Naive thymus-derived CD4-positive, alpha-beta T cell (primary cell): ENCODE measurements at regions not wholly inside any gene's neighbourhood (a gene's known extent, or its start where the extent isn't known, plus 50 kb on each side); places are given as distances from the start of the nearest gene placed in this dataset.

Source experiments
- ATAC-seq: fragments of 150-1000 bp; cut with Tn5 transposase; 2 replicates; pipeline ENCODE4 v1.10.0; 2021; ENCODE audit warnings: mild to moderate bottlenecking, moderate library complexity
- CTCF ChIA-PET: fragments of 350-600 bp; sonication (Branson Sonifier 250); formaldehyde crosslinking; loops from one replicate; lab custom pipeline; 2021; ENCODE audit warnings: antibody characterized with exemption; lab: Charles Lee
- POLR2A ChIA-PET: fragments of 350-600 bp; sonication (Branson Sonifier 250); formaldehyde crosslinking; loops from one replicate; lab custom pipeline; 2021; ENCODE audit warnings: antibody characterized with exemption, inconsistent platforms; lab: Charles Lee
- DNase-seq, 9 donors: peaks; one replicate each; pipeline versions ENCODE4 v3.0.0 to v3.0.0-alpha.2; 2020 to 2022; ENCODE audit warnings: mixed read lengths in 1 of 9
- H3K27ac ChIP-seq: one replicate; pipeline ENCODE4 v1.7.0; 2013; ENCODE audit warnings: mild to moderate bottlenecking, low read depth, low read length, moderate library complexity
- H3K27me3 ChIP-seq, 2 donors: one replicate each; pipeline ENCODE4 v1.7.0; 2013; ENCODE audit warnings: low read length in 2 of 2, mild to moderate bottlenecking in 2 of 2, moderate library complexity in 2 of 2; ENCODE audit not compliant: control insufficient read depth in 2 of 2, insufficient read depth in 2 of 2
- H3K36me3 ChIP-seq, 3 experiments: 1 replicate in 2 of 3; 2 replicates in 1 of 3; pipeline ENCODE4 v1.7.0; 2013; ENCODE audit warnings: low read length in 3 of 3, mild to moderate bottlenecking in 3 of 3, moderate library complexity in 1 of 3; ENCODE audit not compliant: insufficient read depth in 3 of 3, control insufficient read depth in 2 of 3
- H3K4me1 ChIP-seq, 2 donors: one replicate each; pipeline ENCODE4 v1.7.0; 2013; ENCODE audit warnings: low read length in 2 of 2, mild to moderate bottlenecking in 2 of 2, moderate library complexity in 1 of 2; ENCODE audit not compliant: control insufficient read depth in 2 of 2, insufficient read depth in 2 of 2
- H3K4me3 ChIP-seq: 2 replicates; pipeline ENCODE4 v1.7.0; 2013; ENCODE audit warnings: mild to moderate bottlenecking, low read length
- H3K9me3 ChIP-seq, 3 experiments: 1 replicate in 2 of 3; 2 replicates in 1 of 3; pipeline ENCODE4 v1.7.0; 2013; ENCODE audit warnings: low read length in 3 of 3; ENCODE audit not compliant: control insufficient read depth in 2 of 3
- H3K27ac Mint-ChIP-seq, 9 donors: one replicate each; pipeline ENCODE4 v1.8.0; 2020 to 2022; ENCODE audit warnings: mixed read lengths in 9 of 9, mild to moderate bottlenecking in 8 of 9, moderate library complexity in 5 of 9, inconsistent platforms in 2 of 9
- H3K27me3 Mint-ChIP-seq, 5 donors: one replicate each; pipeline ENCODE4 v1.8.0; 2021 to 2022; ENCODE audit warnings: mixed read lengths in 5 of 5, mild to moderate bottlenecking in 1 of 5
- H3K36me3 Mint-ChIP-seq, 5 donors: one replicate each; pipeline ENCODE4 v1.8.0; 2020 to 2022; ENCODE audit warnings: mixed read lengths in 5 of 5, mild to moderate bottlenecking in 3 of 5, inconsistent platforms in 1 of 5
- H3K4me1 Mint-ChIP-seq, 7 donors: one replicate each; pipeline ENCODE4 v1.8.0; 2020 to 2022; ENCODE audit warnings: mixed read lengths in 7 of 7, mild to moderate bottlenecking in 3 of 7, inconsistent platforms in 1 of 7
- H3K4me3 Mint-ChIP-seq, 10 donors: one replicate each; pipeline ENCODE4 v1.8.0; 2020 to 2022; ENCODE audit warnings: mild to moderate bottlenecking in 10 of 10, mixed read lengths in 10 of 10, moderate library complexity in 6 of 10, inconsistent platforms in 2 of 10
- H3K9me3 Mint-ChIP-seq, 11 donors: one replicate each; pipeline ENCODE4 v1.8.0; 2020 to 2022; ENCODE audit warnings: mixed read lengths in 11 of 11, mild to moderate bottlenecking in 4 of 11, inconsistent platforms in 1 of 11, moderate library complexity in 1 of 11
- intact Hi-C, 2 donors: fragments of 100-400 bp; cut with micrococcal nuclease; formaldehyde crosslinking; loops; one replicate each; pipeline ENCODE4 v1.15.1; 2023

DNA sequence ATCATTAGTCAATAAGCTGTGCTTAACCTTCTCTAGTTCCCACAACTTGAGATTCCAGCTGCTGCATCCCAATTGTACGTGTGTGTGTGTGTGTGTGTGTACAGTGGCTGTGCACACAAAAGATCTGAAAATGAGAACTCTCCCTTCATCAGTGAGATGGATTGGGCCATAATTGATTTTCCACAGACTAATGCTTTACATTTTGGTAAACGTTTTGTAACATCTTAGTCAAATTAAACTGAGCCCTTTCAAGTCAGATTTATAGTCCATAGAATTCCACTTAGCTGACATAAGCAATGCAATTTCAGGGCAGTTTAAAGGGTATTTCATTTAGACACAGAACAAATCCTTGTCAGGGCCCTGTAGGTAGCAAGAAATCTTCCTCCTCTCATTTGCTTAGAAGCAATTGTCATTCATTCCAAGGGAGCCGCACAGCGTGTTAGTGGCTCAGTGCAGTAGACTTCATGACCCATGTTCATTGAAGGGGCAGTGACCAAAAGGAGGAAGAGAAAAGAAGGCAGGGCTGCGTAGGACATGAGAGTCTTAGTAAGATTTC, 1123.5 kb upstream of the AUTS2 start:
- Histone ChIP-seq H3K4me3 (no peak overlapping the region), H3K9me3 (peaks cover 0 to 8% (median 0%) of the 10 kb centered on the region in 3 experiments), H3K4me1 (no peaks in the 10 kb centered on the region), H3K27me3 (no peaks in the 10 kb centered on the region), H3K36me3 (no peaks in the 10 kb centered on the region), H3K27ac (no peak overlapping the region)
- Mint-ChIP-seq H3K27ac (no peak overlapping the region), H3K4me3 (no peak overlapping the region), H3K36me3 (no peaks in the 10 kb centered on the region), H3K27me3 (no peaks in the 10 kb centered on the region), H3K9me3 (peaks cover 5 to 35% (median 17%) of the 10 kb centered on the region in 11 donors), H3K4me1 (no peaks in the 10 kb centered on the region)
- intact Hi-C loops, result no loop called here
- ATAC-seq (no peak), DNase-seq (no peak)
- CTCF ChIA-PET, result no interaction called here
- POLR2A ChIA-PET, result no interaction called here

DNA sequence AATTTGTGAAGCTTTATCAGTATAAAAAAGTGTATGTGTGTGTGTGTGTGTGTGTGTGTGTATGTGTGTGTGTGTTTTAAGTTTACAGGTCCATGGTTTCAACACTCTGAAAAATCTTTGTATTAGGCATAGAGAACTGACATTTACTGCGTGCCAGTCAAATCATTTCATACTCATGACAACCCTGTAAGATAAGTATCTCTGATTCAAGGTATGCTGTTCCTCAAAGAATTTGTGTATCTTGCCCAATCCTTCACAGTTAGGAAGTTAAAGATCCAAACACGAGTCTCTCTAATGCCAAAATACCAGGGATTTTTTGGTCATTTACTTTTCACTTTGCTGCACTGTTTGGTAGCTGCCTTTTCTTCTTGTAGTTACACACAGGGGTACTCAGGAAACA, 1121.3 kb upstream of the AUTS2 start:
- Histone ChIP-seq H3K4me1 (no peaks in the 10 kb centered on the region), H3K36me3 (no peaks in the 10 kb centered on the region), H3K9me3 (peaks cover 0 to 8% (median 0%) of the 10 kb centered on the region in 3 experiments), H3K27ac (no peak overlapping the region), H3K4me3 (no peak overlapping the region), H3K27me3 (no peaks in the 10 kb centered on the region)
- no peak overlapping the region for H3K4me3 Mint-ChIP-seq
- H3K27ac Mint-ChIP-seq, result no peak overlapping the region
- intact Hi-C loops, result no loop called here
- ChIA-PET POLR2A (no interaction called here), CTCF (no interaction called here)
- no peaks in the 10 kb centered on the region for H3K4me1 Mint-ChIP-seq
- H3K27me3 Mint-ChIP-seq, result no peaks in the 10 kb centered on the region
- peaks cover 5 to 34% (median 14%) of the 10 kb centered on the region in 11 donors for H3K9me3 Mint-ChIP-seq
- DNase-seq (no peak), ATAC-seq (no peak)
- no peaks in the 10 kb centered on the region for H3K36me3 Mint-ChIP-seq

DNA sequence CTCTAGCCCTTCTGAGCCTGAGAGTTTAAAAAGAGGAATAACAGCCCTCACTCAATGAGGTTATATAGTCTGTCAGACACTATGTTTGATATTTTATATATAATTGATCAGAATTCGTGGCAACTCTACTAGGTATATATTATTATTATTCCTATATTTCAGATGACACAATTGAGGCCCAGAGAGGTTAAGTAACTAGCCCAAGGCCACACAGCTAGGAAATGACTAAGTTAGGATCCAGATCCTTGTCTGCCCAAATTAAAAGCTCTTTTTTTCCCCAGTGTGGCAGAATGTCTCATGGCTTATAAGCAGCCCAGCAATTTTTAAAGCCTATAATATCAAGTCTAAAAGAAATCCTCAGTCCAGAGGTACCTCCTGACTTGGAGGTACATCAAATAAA, 1119.9 kb upstream of the AUTS2 start:
- Mint-ChIP-seq H3K36me3 (peaks cover 0 to 3% (median 0%) of the 10 kb centered on the region in 5 donors), H3K27ac (no peak overlapping the region), H3K27me3 (no peaks in the 10 kb centered on the region), H3K4me1 (no peaks in the 10 kb centered on the region), H3K4me3 (no peak overlapping the region), H3K9me3 (peaks cover 0 to 29% (median 14%) of the 10 kb centered on the region in 11 donors)
- Histone ChIP-seq H3K27me3 (no peaks in the 10 kb centered on the region), H3K36me3 (no peaks in the 10 kb centered on the region), H3K4me3 (no peak overlapping the region), H3K9me3 (peaks cover 0 to 8% (median 0%) of the 10 kb centered on the region in 3 experiments), H3K27ac (no peak overlapping the region), H3K4me1 (no peaks in the 10 kb centered on the region)
- CTCF ChIA-PET, result no interaction called here
- ATAC-seq (no peak), DNase-seq (no peak)
- POLR2A ChIA-PET, result no interaction called here
- intact Hi-C loops, result no loop called here

DNA sequence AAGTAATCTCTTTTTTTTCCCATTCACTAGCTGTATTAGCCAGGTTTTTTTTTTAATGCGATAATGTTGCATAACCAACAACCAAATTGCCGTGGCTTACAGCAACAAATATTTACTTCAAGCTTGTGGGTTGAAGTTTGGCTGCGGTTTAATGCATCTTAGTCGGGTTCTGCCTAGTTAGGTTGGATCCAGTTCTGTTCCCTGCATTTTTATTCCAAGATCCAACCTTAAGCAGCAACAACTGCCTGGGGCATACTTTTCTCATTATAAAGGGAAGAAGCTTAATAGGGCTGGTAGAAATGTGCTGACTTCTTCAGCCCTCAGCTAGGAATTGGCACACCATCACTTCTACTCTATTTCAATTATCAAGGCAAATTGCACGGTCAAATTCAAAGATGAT, 1115.5 kb upstream of the AUTS2 start:
- Mint-ChIP-seq H3K4me3 (no peak overlapping the region), H3K36me3 (peaks cover 0 to 4% (median 0%) of the 10 kb centered on the region in 5 donors), H3K9me3 (peaks cover 0 to 27% (median 14%) of the 10 kb centered on the region in 11 donors), H3K27me3 (no peaks in the 10 kb centered on the region), H3K4me1 (peaks cover 0 to 4% (median 0%) of the 10 kb centered on the region in 7 donors), H3K27ac (no peak overlapping the region)
- ATAC-seq (no peak), DNase-seq (no peak)
- H3K9me3 ChIP-seq, result no peaks in the 10 kb centered on the region
- H3K4me1 ChIP-seq, result no peaks in the 10 kb centered on the region
- H3K27ac ChIP-seq, result no peak overlapping the region
- no peaks in the 10 kb centered on the region for H3K36me3 ChIP-seq
- no peak overlapping the region for H3K4me3 ChIP-seq
- intact Hi-C loops, result no loop called here
- ChIA-PET CTCF (no interaction called here), POLR2A (no interaction called here)
- H3K27me3 ChIP-seq, result no peaks in the 10 kb centered on the region

GRCh38 chr7:68484731-68485130, 1113.5 kb upstream of the AUTS2 start:
- H3K27me3 ChIP-seq, result no peaks in the 10 kb centered on the region
- H3K4me3 Mint-ChIP-seq, result no peak overlapping the region
- no peak for DNase-seq
- H3K27ac Mint-ChIP-seq, result no peak overlapping the region
- no peaks in the 10 kb centered on the region for H3K9me3 ChIP-seq
- no peak overlapping the region for H3K4me3 ChIP-seq
- peaks cover 0 to 4% (median 0%) of the 10 kb centered on the region in 5 donors for H3K36me3 Mint-ChIP-seq
- H3K9me3 Mint-ChIP-seq, result peaks cover 0 to 37% (median 18%) of the 10 kb centered on the region in 11 donors
- H3K27me3 Mint-ChIP-seq, result no peaks in the 10 kb centered on the region
- CTCF ChIA-PET, result no interaction called here
- peaks cover 0 to 4% (median 0%) of the 10 kb centered on the region in 7 donors for H3K4me1 Mint-ChIP-seq
- POLR2A ChIA-PET, result no interaction called here
- H3K36me3 ChIP-seq, result no peaks in the 10 kb centered on the region
- intact Hi-C loops, result no loop called here
- no peak overlapping the region for H3K27ac ChIP-seq
- H3K4me1 ChIP-seq, result no peaks in the 10 kb centered on the region
- ATAC-seq, result no peak

GRCh38 chr7:68485253-68485917, 1112.9 kb upstream of the AUTS2 start:
- intact Hi-C loops, result no loop called here
- Histone ChIP-seq H3K4me3 (no peak overlapping the region), H3K9me3 (no peaks in the 10 kb centered on the region), H3K4me1 (no peaks in the 10 kb centered on the region), H3K27me3 (no peaks in the 10 kb centered on the region), H3K27ac (no peak overlapping the region), H3K36me3 (no peaks in the 10 kb centered on the region)
- CTCF ChIA-PET, result no interaction called here
- Mint-ChIP-seq H3K9me3 (peaks cover 0 to 39% (median 20%) of the 10 kb centered on the region in 11 donors), H3K4me3 (no peak overlapping the region), H3K27ac (no peak overlapping the region), H3K36me3 (peaks cover 0 to 4% (median 0%) of the 10 kb centered on the region in 5 donors), H3K4me1 (peaks cover 0 to 4% (median 0%) of the 10 kb centered on the region in 7 donors), H3K27me3 (no peaks in the 10 kb centered on the region)
- ATAC-seq (no peak), DNase-seq (no peak)
- POLR2A ChIA-PET, result no interaction called here
